ENCODE measurements at regions not wholly inside any gene's neighbourhood (a gene's known extent, or its start where the extent isn't known, plus 50 kb on each side); places are given as distances from the start of the nearest gene placed in this dataset.
"Not testable (repeated sequence)": the region's sequence is repeated elsewhere in the genome, so short reads cannot be mapped to it uniquely, and the experiment has no call there.

DNA sequence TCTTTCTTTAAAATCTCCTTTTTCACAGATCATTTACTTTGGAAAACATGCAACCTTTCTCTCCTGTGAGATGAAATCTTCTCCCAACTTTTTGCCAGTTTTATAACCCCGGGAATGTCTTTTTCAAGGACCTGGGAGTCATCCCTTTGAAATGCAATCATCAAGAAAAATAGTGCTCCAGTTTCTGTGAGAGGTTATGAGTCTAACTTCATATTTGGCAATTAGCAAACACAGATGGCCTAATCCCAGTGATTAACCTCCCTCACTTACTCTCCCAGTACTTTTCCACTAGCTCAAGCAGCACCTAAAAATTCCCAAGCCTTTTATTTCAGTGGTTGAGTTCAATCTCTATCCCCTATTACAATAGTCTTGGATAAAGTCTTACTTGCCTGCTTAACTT, 185.8 kb upstream of the TMEM106B start:
- TF ChIP-seq CTCF (conservative IDR thresholded peaks at IDR 0.05) = no peak
- no peaks in the 10 kb centered on the region for H3K27me3 Mint-ChIP-seq
- H3K27ac Mint-ChIP-seq = no peak overlapping the region
- peaks cover 5% of the 10 kb centered on the region for H3K4me1 Mint-ChIP-seq (ENCODE audit: unreplicated experiment)
- H3K4me3 Mint-ChIP-seq = no peak overlapping the region
- H3K9me3 Mint-ChIP-seq = no peaks in the 10 kb centered on the region
- no peaks in the 10 kb centered on the region for H3K36me3 Mint-ChIP-seq
- DNase-seq (ENCODE audit: extremely low spot score, unreplicated experiment) = no peak

DNA sequence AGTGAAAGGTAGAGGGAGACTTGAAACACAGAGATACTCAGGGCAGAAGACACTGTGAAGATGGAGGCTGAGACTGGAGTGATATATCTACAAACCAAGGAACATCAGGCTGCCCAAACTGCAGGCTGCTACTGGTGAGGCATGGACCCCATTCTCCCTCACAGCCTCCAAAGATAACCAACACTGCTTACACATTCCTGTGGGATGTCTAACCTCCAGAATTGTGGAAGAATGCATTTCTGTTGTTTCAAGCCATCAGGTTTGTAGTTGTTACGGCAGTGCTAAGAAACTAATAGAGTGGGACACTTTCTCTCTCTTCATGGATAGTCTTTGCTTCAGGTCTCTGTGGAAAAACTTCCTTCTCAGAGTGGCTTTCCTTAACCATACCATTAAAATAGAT, 182.6 kb upstream of the TMEM106B start:
- no peak for TF ChIP-seq CTCF (conservative IDR thresholded peaks at IDR 0.05)
- no peak overlapping the region for H3K4me3 Mint-ChIP-seq
- no peaks in the 10 kb centered on the region for H3K27me3 Mint-ChIP-seq
- H3K9me3 Mint-ChIP-seq = no peaks in the 10 kb centered on the region
- H3K4me1 Mint-ChIP-seq (ENCODE audit: unreplicated experiment) = peaks cover 7% of the 10 kb centered on the region
- no peak for DNase-seq (ENCODE audit: extremely low spot score, unreplicated experiment)
- no peaks in the 10 kb centered on the region for H3K36me3 Mint-ChIP-seq
- no peak overlapping the region for H3K27ac Mint-ChIP-seq

DNA sequence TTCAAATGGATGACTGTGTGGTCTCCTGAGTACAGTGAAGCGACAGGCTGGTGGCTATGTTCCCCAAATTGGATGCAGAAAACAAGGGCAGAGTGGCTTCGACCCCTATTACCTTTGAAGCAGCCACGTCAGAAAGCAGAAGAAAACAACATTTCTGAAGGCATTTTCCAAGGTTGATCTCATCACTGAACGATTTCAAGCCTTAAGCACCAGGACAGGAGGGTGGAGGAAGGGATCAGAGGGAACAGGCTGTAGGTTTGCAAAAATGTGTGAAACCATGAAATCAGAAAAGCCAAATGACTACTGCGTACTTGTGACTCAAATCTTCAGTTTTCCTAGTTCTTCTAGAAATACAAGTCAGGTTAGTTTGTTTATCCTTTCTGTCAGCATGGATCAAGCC, 181.0 kb upstream of the TMEM106B start:
- Mint-ChIP-seq H3K27ac (no peak overlapping the region), H3K27me3 (no peaks in the 10 kb centered on the region), H3K9me3 (no peaks in the 10 kb centered on the region), H3K4me3 (no peak overlapping the region), H3K36me3 (no peaks in the 10 kb centered on the region), H3K4me1 (ENCODE audit: unreplicated experiment) (peaks cover 7% of the 10 kb centered on the region)
- TF ChIP-seq CTCF (conservative IDR thresholded peaks at IDR 0.05) = no peak
- no peak for DNase-seq (ENCODE audit: extremely low spot score, unreplicated experiment)

DNA sequence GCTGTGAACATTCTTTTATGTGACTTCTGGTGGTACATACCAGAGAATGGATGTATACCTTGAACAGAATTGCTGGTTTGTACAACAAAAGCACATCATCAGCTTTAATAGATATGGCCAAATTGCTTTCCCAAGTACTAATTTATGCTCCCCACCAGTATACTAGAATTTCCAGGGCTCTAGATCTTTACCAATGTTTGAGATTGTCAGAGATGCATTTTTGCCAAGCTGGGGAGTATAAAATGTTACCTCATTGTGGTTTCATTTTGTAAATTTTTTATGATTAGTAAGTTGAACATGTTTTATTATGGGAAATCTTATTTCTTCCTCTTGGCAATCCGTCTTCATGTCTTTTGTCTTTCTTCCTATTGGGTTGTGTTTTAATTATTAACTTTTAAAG, 179.9 kb upstream of the TMEM106B start:
- Mint-ChIP-seq H3K4me3 (no peak overlapping the region), H3K36me3 (no peaks in the 10 kb centered on the region), H3K27me3 (no peaks in the 10 kb centered on the region), H3K4me1 (ENCODE audit: unreplicated experiment) (peaks cover 7% of the 10 kb centered on the region), H3K27ac (no peak overlapping the region), H3K9me3 (no peaks in the 10 kb centered on the region)
- TF ChIP-seq CTCF (conservative IDR thresholded peaks at IDR 0.05) = no peak
- DNase-seq (ENCODE audit: extremely low spot score, unreplicated experiment) = no peak

GRCh38 chr7:12031638-12032037, 179.5 kb upstream of the TMEM106B start:
- Mint-ChIP-seq H3K4me1 (ENCODE audit: unreplicated experiment) (peaks cover 7% of the 10 kb centered on the region), H3K27me3 (no peaks in the 10 kb centered on the region), H3K9me3 (no peaks in the 10 kb centered on the region), H3K27ac (no peak overlapping the region), H3K4me3 (no peak overlapping the region), H3K36me3 (no peaks in the 10 kb centered on the region)
- TF ChIP-seq CTCF (conservative IDR thresholded peaks at IDR 0.05) = no peak
- DNase-seq (ENCODE audit: extremely low spot score, unreplicated experiment) = no peak

DNA sequence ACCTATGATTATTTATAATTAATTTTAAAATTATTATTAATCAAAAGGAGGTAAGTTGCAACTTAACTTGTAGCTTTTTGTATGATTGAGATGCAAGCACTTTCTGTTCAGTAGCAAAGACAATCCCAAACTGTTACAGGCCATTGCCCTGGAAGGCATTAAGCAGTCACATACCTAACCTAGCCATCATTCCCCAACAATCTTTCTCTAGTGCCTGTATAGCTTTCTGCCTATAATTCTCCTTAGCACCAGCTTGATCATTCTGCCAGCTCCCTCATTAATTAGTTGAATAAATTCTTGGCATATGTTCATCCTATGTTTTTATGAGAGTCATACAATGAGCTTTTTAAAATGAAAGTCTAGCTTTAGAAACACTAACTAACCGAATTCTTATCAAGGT, 178.9 kb upstream of the TMEM106B start:
- H3K27ac Mint-ChIP-seq = no peak overlapping the region
- DNase-seq (ENCODE audit: extremely low spot score, unreplicated experiment) = no peak
- H3K4me3 Mint-ChIP-seq = no peak overlapping the region
- H3K36me3 Mint-ChIP-seq = no peaks in the 10 kb centered on the region
- peaks cover 7% of the 10 kb centered on the region for H3K4me1 Mint-ChIP-seq (ENCODE audit: unreplicated experiment)
- no peaks in the 10 kb centered on the region for H3K27me3 Mint-ChIP-seq
- no peak for TF ChIP-seq CTCF (conservative IDR thresholded peaks at IDR 0.05)
- no peaks in the 10 kb centered on the region for H3K9me3 Mint-ChIP-seq

DNA sequence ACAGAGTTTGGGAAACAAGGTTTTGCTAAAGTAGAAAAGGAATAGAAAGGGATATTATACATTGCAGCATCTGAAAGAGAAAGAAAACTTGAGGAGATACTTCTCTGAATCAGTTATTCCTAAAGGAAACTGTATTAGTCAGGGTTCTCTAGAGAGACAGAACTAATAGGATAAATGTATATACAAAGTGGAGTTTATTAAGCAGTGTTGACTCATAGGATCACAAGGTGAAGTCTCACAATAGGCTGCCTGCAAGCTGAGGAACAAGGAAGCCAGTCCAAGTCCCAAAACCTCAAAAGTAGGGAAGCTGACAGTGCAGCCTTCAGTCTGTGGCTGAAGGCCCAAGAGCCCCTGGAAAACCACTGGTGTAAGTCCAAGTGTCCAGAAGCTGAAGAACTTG, 167.6 kb upstream of the TMEM106B start:
- H3K27ac Mint-ChIP-seq; H3K27me3 Mint-ChIP-seq; H3K9me3 Mint-ChIP-seq; H3K36me3 Mint-ChIP-seq; DNase-seq (ENCODE audit: extremely low spot score, unreplicated experiment); H3K4me3 Mint-ChIP-seq; H3K4me1 Mint-ChIP-seq (ENCODE audit: unreplicated experiment): not testable (repeated sequence)
